Keratinocyte (primary cell): ENCODE measurements at regions not wholly inside any gene's neighbourhood (a gene's known extent, or its start where the extent isn't known, plus 50 kb on each side); places are given as distances from the start of the nearest gene placed in this dataset.

Experiments
- CTCF ChIP-seq, 3 experiments: IDR thresholded peaks in 1 of 3; conservative IDR thresholded peaks in 1 of 3; optimal IDR thresholded peaks in 1 of 3; 2 replicates in 2 of 3; 3 replicates in 1 of 3; pipeline versions ENCODE3 to v1.5.1; 2011; ENCODE audit warnings: low read length in 3 of 3, mild to moderate bottlenecking in 3 of 3, moderate library complexity in 2 of 3, control low read depth in 1 of 3, inconsistent platforms in 1 of 3; ENCODE audit not compliant: insufficient read depth in 2 of 3; ENCODE audit errors: extremely low read depth in 1 of 3
- EZH2 ChIP-seq: IDR thresholded peaks from one replicate; pipeline ENCODE4 v1.6.1; 2012; ENCODE audit warnings: inconsistent platforms, mild to moderate bottlenecking, low read length, moderate library complexity

DNA sequence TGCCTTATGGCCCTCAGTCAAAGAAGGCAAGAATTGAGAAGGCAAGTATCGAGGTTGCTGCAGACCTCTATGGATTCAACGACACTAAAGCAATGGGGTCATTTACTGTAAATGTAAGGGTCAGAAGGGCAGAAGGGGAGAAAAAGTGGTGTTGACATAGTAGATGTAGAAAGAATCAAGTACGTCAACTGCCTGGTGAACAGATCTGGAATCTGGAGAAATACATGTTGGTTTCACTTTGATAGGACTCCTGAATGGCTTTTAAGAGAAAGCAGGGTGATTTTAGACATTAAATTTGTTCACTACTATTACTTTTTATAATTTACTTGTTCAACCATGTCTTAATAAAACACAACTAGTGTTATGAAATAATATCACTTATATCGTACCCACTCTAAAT is 81.3 kb upstream of the FSTL5 start:
- no peak for TF ChIP-seq CTCF (optimal IDR thresholded peaks at IDR 0.05 in 1 of 3, IDR thresholded peaks at IDR 0.05 in 1 of 3, conservative IDR thresholded peaks at IDR 0.05 in 1 of 3; ENCODE audit: extremely low read depth in 1 of 3, insufficient read depth in 2 of 3, low read length in 3 of 3)
- TF ChIP-seq EZH2 = no peak
